OCI-LY3 (cell line): ENCODE measurements at regions not wholly inside any gene's neighbourhood (a gene's known extent, or its start where the extent isn't known, plus 50 kb on each side); places are given as distances from the start of the nearest gene placed in this dataset.

ENCODE experiments used
- H2AFZ ChIP-seq: fragments of 200-600, 300-600 bp; shearing (Covaris generic); 2 replicates; pipeline ENCODE4 v1.6.0; 2014; ENCODE audit warnings: antibody characterized with exemption, low read depth, low read length
- H3K27ac ChIP-seq: fragments of 200-600, 300-600 bp; sonication (generic); 2 replicates; pipeline ENCODE4 v1.5.1; 2014; ENCODE audit warnings: mild to moderate bottlenecking, low read length, moderate library complexity, mixed read lengths
- H3K27me3 ChIP-seq: fragments of 200-600, 300-600 bp; sonication (generic); 2 replicates; pipeline ENCODE4 v1.6.1; 2014; ENCODE audit warnings: low read depth, low read length, mixed read lengths
- H3K36me3 ChIP-seq: fragments of 200-600, 300-600 bp; sonication (generic); replicated peaks from 2 replicates; pipeline ENCODE3; 2014; ENCODE audit warnings: low read depth, low read length, mixed read lengths
- H3K4me1 ChIP-seq: fragments of 300-600, 200-600 bp; sonication (generic); 2 replicates; pipeline ENCODE4 v1.6.1; 2014; ENCODE audit warnings: low read length, mixed read lengths
- H3K4me2 ChIP-seq: fragments of 200-600, 300-600 bp; sonication (generic); 2 replicates; pipeline ENCODE4 v1.6.1; 2014; ENCODE audit warnings: low read length, mixed read lengths
- H3K4me3 ChIP-seq: fragments of 300-600, 200-600 bp; sonication (generic); 2 replicates; pipeline ENCODE4 v1.5.1; 2014; ENCODE audit warnings: antibody characterized with exemption, mild to moderate bottlenecking, low read length, moderate library complexity
- H3K79me2 ChIP-seq: fragments of 300-600, 200-600 bp; shearing (Covaris generic); 2 replicates; pipeline ENCODE4 v1.6.1; 2014; ENCODE audit warnings: mild to moderate bottlenecking, low read length, mixed read lengths
- H3K9ac ChIP-seq: fragments of 300-600, 200-600 bp; shearing (Covaris generic); 2 replicates; pipeline ENCODE4 v1.6.0; 2014; ENCODE audit warnings: mild to moderate bottlenecking, low read length, moderate library complexity
- H3K9me3 ChIP-seq: fragments of 200-600, 300-600 bp; shearing (Covaris generic); 2 replicates; pipeline ENCODE4 v1.6.1; 2014; ENCODE audit warnings: low read length, mixed read lengths; ENCODE audit not compliant: insufficient read depth
- H4K20me1 ChIP-seq: fragments of 200-600, 300-600 bp; sonication (generic); 2 replicates; pipeline ENCODE4 v1.6.1; 2016; ENCODE audit warnings: low read length, mixed read lengths; ENCODE audit not compliant: insufficient read depth
- EZH2phosphoT487 ChIP-seq: fragments of 200-600 bp; shearing (Covaris generic); IDR thresholded peaks from 2 replicates; pipeline ENCODE4 v1.6.1; 2018; ENCODE audit warnings: antibody characterized with exemption, mixed run types, low read depth
- TF ChIP-seq, protein P1 (sequence below): fragments of 200-600, 300-600 bp; sonication (generic); IDR thresholded peaks from 2 replicates; pipeline ENCODE4 v1.5.1; 2014; ENCODE audit warnings: antibody characterized with exemption, low read length, low read depth

DNA sequence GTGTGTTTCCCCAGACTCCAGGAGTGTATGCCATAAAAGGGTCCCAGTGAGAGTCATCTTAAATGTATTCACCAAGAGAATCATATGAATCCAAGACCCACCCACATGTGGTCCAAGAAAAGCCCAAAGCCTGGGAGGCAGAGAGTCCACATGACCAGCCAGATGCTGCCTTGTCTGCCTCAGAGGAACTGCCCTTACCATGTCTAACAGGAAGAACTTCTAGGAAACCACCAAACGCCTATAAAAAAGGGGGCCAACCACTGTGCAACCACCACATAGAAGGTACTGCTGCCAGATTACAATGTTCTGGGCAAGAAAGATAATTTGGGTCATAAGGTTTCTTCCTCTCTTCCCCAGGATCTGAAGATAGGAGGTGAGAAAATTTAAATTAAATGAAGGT lies 129.8 kb upstream of the SLC24A2 start:
- TF ChIP-seq, protein P1, sequence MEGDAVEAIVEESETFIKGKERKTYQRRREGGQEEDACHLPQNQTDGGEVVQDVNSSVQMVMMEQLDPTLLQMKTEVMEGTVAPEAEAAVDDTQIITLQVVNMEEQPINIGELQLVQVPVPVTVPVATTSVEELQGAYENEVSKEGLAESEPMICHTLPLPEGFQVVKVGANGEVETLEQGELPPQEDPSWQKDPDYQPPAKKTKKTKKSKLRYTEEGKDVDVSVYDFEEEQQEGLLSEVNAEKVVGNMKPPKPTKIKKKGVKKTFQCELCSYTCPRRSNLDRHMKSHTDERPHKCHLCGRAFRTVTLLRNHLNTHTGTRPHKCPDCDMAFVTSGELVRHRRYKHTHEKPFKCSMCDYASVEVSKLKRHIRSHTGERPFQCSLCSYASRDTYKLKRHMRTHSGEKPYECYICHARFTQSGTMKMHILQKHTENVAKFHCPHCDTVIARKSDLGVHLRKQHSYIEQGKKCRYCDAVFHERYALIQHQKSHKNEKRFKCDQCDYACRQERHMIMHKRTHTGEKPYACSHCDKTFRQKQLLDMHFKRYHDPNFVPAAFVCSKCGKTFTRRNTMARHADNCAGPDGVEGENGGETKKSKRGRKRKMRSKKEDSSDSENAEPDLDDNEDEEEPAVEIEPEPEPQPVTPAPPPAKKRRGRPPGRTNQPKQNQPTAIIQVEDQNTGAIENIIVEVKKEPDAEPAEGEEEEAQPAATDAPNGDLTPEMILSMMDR: no peak
- Histone ChIP-seq H3K9ac (no peak overlapping the region), H3K36me3 (no peaks in the 10 kb centered on the region), H3K9me3 (no peaks in the 10 kb centered on the region), H3K4me3 (no peak overlapping the region), H3K4me1 (no peaks in the 10 kb centered on the region), H3K4me2 (no peak overlapping the region), H4K20me1 (no peaks in the 10 kb centered on the region), H3K27ac (no peak overlapping the region), H3K27me3 (peaks cover 7% of the 10 kb centered on the region), H2AFZ (no peak overlapping the region), H3K79me2 (no peaks in the 10 kb centered on the region)

DNA sequence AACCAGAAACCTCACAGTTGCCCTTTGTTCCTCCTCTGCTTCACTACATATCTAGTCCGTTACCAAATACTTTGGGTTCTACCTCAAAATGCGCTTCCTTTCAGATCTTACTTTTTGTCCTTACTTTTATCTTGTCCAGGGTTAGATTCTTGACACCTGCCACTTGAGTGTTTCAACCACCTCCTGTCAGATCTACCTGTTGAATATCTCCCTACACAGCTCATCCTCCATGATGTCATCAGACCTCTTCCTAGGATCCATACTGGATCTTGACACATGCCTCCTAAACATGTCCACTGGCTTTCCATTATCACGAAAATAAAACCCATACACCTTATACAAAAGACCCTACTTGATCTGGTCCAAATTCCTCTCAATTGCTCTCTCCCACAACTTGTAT lies 125.2 kb upstream of the SLC24A2 start:
- Histone ChIP-seq H3K36me3 (no peaks in the 10 kb centered on the region), H3K4me1 (no peaks in the 10 kb centered on the region), H3K4me2 (no peak overlapping the region), H2AFZ (no peak overlapping the region), H3K9me3 (no peaks in the 10 kb centered on the region), H3K79me2 (no peaks in the 10 kb centered on the region), H3K27me3 (peaks cover 4% of the 10 kb centered on the region; the same call in 1 of the 2 replicates), H3K27ac (no peak overlapping the region), H3K9ac (no peak overlapping the region), H4K20me1 (no peaks in the 10 kb centered on the region), H3K4me3 (no peak overlapping the region)
- TF ChIP-seq, protein P1: no peak
- no peak for TF ChIP-seq EZH2phosphoT487

DNA sequence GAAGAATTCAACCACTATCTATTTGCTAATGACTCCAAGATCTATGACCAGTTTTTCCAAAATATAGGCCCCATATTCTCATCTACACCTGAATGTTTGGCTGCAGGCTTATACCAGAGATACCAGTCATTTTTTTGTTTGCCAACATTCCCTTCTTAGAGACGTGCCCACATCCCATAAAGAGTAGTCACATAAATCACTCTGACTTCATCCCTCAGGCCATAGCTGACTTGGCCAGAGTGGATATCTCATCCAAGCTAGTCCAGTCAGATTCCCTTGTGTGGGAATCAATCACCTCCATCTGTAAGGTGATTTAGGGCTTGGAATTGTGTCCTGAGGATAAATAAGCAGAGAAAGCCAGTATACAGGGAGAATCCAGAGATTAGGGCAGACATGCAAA lies 124.3 kb upstream of the SLC24A2 start:
- H3K36me3 ChIP-seq: no peaks in the 10 kb centered on the region
- H3K27ac ChIP-seq: no peak overlapping the region
- H3K27me3 ChIP-seq: peaks cover 4% of the 10 kb centered on the region; the same call in 1 of the 2 replicates

DNA sequence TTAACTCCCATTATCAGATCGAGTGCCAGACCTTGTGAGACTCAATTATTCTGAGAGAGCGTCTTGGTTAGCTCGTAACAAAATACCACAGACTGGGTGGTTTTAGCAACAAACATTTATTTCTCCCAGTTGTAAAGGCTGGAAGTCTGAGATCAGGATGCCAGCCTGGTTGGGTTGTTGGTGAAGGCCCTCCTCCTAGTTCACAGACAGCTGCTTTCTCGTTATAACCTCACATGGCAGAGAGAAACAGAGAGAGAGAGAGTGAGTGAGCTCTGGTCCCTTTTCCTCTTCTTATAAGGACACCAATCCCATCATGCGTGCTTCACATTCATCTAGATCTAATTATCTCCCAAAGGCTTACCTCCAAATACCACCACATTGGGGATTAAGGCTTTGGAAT lies 114.2 kb upstream of the SLC24A2 start:
- H2AFZ ChIP-seq: no peak overlapping the region
- H3K27ac ChIP-seq: no peak overlapping the region
- H3K79me2 ChIP-seq: no peaks in the 10 kb centered on the region

More for the DNA sequence above, 124.3 kb upstream of the SLC24A2 start:
- Histone ChIP-seq H3K79me2 (no peaks in the 10 kb centered on the region), H3K4me1 (no peaks in the 10 kb centered on the region), H2AFZ (no peak overlapping the region), H3K4me3 (no peak overlapping the region), H3K9ac (no peak overlapping the region), H3K4me2 (no peak overlapping the region), H3K9me3 (no peaks in the 10 kb centered on the region), H4K20me1 (no peaks in the 10 kb centered on the region)
- TF ChIP-seq EZH2phosphoT487: no peak
- TF ChIP-seq, protein P1: no peak

More for the DNA sequence above, 114.2 kb upstream of the SLC24A2 start:
- TF ChIP-seq EZH2phosphoT487: no peak
- TF ChIP-seq, protein P1: no peak
- H3K4me2 ChIP-seq: no peak overlapping the region
- no peaks in the 10 kb centered on the region for H3K36me3 ChIP-seq
- no peak overlapping the region for H3K4me3 ChIP-seq
- no peaks in the 10 kb centered on the region for H3K9me3 ChIP-seq
- H4K20me1 ChIP-seq: no peaks in the 10 kb centered on the region
- no peaks in the 10 kb centered on the region for H3K27me3 ChIP-seq
- no peak overlapping the region for H3K9ac ChIP-seq
- H3K4me1 ChIP-seq: no peaks in the 10 kb centered on the region
